Neural progenitor cell (in vitro differentiated cells): ENCODE measurements at regions not wholly inside any gene's neighbourhood (a gene's known extent, or its start where the extent isn't known, plus 50 kb on each side); places are given as distances from the start of the nearest gene placed in this dataset.

Source experiments
- EZH2phosphoT487 ChIP-seq: fragments of 200-600 bp; sonication (generic); IDR thresholded peaks from 2 replicates; pipeline ENCODE4 v1.6.1; 2017; ENCODE audit warnings: antibody characterized with exemption
- TF ChIP-seq, protein P1 (sequence below): fragments of 200-600 bp; sonication (generic); IDR thresholded peaks from 2 replicates; pipeline ENCODE4 v1.5.1; 2017; ENCODE audit warnings: antibody characterized with exemption, mild to moderate bottlenecking

DNA sequence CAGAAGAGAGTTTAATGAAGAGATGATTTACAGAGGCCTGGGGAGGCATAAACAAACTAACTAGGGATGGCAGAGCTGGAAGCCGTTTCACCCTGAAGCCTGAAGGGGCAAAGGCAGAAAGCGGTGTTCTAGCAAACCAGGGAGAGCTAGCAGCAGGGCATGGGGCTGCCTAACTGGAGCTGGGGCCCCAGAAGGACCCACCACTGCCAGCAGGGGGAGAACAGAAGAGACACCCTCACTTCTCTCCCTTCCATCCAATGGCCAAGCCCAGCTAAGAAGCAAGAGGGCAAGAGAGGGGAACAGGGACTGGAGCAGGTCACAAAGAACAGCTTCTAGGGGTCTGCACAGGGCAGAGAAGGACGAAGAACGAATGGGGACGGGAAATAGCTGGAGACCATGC, 195.5 kb downstream of the KATNAL1 start:
- TF ChIP-seq, protein P1, sequence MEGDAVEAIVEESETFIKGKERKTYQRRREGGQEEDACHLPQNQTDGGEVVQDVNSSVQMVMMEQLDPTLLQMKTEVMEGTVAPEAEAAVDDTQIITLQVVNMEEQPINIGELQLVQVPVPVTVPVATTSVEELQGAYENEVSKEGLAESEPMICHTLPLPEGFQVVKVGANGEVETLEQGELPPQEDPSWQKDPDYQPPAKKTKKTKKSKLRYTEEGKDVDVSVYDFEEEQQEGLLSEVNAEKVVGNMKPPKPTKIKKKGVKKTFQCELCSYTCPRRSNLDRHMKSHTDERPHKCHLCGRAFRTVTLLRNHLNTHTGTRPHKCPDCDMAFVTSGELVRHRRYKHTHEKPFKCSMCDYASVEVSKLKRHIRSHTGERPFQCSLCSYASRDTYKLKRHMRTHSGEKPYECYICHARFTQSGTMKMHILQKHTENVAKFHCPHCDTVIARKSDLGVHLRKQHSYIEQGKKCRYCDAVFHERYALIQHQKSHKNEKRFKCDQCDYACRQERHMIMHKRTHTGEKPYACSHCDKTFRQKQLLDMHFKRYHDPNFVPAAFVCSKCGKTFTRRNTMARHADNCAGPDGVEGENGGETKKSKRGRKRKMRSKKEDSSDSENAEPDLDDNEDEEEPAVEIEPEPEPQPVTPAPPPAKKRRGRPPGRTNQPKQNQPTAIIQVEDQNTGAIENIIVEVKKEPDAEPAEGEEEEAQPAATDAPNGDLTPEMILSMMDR: peak; percentile 18
- TF ChIP-seq EZH2phosphoT487: no peak
